ENCODE measurements at regions not wholly inside any gene's neighbourhood (a gene's known extent, or its start where the extent isn't known, plus 50 kb on each side); places are given as distances from the start of the nearest gene placed in this dataset.

DNA sequence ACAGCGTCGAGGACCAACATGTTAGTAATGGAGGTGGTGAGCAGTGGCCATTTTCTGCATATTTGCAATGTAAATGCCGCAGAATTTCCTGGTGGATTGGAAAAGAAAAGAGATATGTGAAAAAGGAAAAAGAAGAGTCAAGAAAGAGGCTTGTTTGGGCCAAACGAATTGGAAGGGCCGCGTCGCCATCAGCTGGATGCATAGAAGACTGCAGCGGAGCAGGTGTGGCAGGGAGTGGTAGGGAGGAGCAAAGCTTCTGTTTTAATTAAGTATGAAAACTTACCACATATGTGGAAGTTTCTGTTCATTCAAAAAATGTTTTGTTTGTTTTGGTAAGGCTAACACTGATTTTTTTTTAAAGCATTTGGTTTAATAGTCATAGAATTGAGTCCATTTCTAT, 690.7 kb downstream of the NCAM2 start:
- Histone ChIP-seq H3K27ac (ENCODE audit: low read depth, low read length) (no peak overlapping the region), H2AFZ (ENCODE audit: low read depth, low read length, poor library complexity, severe bottlenecking) (no peak overlapping the region), H3K9ac (ENCODE audit: low read length) (no peak overlapping the region), H3K9me2 (ENCODE audit: insufficient read depth) (no peaks in the 10 kb centered on the region), H3K79me2 (ENCODE audit: insufficient read depth, low read length) (no peaks in the 10 kb centered on the region), H3K9me3 (ENCODE audit: control insufficient read depth in 1 of 2, insufficient read depth in 1 of 2, low read depth in 1 of 2, low read length in 2 of 2) (peaks cover 13 to 35% of the 10 kb centered on the region in 2 experiments; a peak in 3 of 4 replicates), H3K4me3 (replicated peaks in 1 of 2; ENCODE audit: low read depth in 1 of 2, low read length in 2 of 2) (no peak overlapping the region), H3K4me1 (ENCODE audit: control insufficient read depth in 1 of 2, insufficient read depth in 2 of 2, low read length in 2 of 2) (no peaks in the 10 kb centered on the region), H3K36me3 (ENCODE audit: control insufficient read depth in 1 of 2, insufficient read depth in 2 of 2, low read length in 2 of 2) (no peaks in the 10 kb centered on the region), H3K4me2 (ENCODE audit: low read length) (no peak overlapping the region), H4K20me1 (ENCODE audit: insufficient read depth) (no peaks in the 10 kb centered on the region), H3K27me3 (ENCODE audit: insufficient read depth, low read length) (no peaks in the 10 kb centered on the region)
- DNase-seq (ENCODE audit: low read depth, low spot score) (no peak), ATAC-seq (no peak)
- TF ChIP-seq EZH2 (IDR thresholded peaks at IDR 0.05): no peak
- no peak for TF ChIP-seq SRF (IDR thresholded peaks at IDR 0.05; ENCODE audit: low read depth)
- no peak for TF ChIP-seq ZNF274 (IDR thresholded peaks at IDR 0.05; ENCODE audit: low read depth, low read length)
- no peak for TF ChIP-seq SP1 (IDR thresholded peaks at IDR 0.05; ENCODE audit: low read depth)
- TF ChIP-seq, protein P1, sequence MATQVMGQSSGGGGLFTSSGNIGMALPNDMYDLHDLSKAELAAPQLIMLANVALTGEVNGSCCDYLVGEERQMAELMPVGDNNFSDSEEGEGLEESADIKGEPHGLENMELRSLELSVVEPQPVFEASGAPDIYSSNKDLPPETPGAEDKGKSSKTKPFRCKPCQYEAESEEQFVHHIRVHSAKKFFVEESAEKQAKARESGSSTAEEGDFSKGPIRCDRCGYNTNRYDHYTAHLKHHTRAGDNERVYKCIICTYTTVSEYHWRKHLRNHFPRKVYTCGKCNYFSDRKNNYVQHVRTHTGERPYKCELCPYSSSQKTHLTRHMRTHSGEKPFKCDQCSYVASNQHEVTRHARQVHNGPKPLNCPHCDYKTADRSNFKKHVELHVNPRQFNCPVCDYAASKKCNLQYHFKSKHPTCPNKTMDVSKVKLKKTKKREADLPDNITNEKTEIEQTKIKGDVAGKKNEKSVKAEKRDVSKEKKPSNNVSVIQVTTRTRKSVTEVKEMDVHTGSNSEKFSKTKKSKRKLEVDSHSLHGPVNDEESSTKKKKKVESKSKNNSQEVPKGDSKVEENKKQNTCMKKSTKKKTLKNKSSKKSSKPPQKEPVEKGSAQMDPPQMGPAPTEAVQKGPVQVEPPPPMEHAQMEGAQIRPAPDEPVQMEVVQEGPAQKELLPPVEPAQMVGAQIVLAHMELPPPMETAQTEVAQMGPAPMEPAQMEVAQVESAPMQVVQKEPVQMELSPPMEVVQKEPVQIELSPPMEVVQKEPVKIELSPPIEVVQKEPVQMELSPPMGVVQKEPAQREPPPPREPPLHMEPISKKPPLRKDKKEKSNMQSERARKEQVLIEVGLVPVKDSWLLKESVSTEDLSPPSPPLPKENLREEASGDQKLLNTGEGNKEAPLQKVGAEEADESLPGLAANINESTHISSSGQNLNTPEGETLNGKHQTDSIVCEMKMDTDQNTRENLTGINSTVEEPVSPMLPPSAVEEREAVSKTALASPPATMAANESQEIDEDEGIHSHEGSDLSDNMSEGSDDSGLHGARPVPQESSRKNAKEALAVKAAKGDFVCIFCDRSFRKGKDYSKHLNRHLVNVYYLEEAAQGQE (IDR thresholded peaks at IDR 0.05; ENCODE audit: low read depth): no peak
- no peak for TF ChIP-seq ZFX (IDR thresholded peaks at IDR 0.05)
- no peak for TF ChIP-seq SIN3A (IDR thresholded peaks at IDR 0.05; ENCODE audit: low read depth)
- POLR2A ChIA-PET: no interaction called here
- BruUV-seq (replicated peaks): no TSS peak
- RAD21 ChIA-PET (ENCODE audit: low non-redundant PET in 1 of 2, low total read pairs in 2 of 2, uncharacterized antibody in 2 of 2, unreplicated experiment in 2 of 2): no interaction called here
- CTCF ChIA-PET: no interaction called here
- intact Hi-C loops (cut with micrococcal nuclease): no loop called here

DNA sequence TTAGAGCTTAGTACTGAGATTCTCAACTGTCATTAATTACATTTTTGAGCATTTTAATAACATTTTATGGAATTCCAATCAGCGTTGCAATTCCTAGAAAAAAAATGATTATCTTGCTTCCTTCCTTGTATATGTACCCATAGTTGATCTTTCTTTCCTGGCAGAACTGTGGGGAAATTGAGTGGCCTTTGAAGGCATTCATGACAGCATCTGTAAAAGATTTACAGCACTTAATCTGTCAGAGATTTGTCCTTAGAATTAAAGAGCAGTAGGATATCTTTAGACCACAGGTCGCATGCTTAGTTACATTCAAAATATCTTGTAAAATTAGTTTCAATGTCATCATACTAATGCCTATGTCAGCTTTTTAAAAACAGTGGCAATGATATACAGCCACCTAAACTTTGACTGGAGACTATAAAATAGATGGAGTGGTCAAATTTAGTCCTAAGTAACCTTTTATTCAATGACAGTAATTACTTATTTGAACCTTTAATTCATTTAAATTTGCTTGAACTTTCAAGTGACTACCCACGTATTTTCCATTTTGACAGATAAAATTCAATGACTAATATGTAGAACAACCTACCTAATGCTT, 692.0 kb downstream of the NCAM2 start:
- Histone ChIP-seq H3K4me3 (replicated peaks in 1 of 2; ENCODE audit: low read depth in 1 of 2, low read length in 2 of 2) (no peak overlapping the region), H3K4me2 (ENCODE audit: low read length) (no peak overlapping the region), H3K36me3 (ENCODE audit: control insufficient read depth in 1 of 2, insufficient read depth in 2 of 2, low read length in 2 of 2) (no peaks in the 10 kb centered on the region), H3K9me2 (ENCODE audit: insufficient read depth) (no peaks in the 10 kb centered on the region), H3K27ac (ENCODE audit: low read depth, low read length) (no peak overlapping the region), H2AFZ (ENCODE audit: low read depth, low read length, poor library complexity, severe bottlenecking) (no peak overlapping the region), H3K4me1 (ENCODE audit: control insufficient read depth in 1 of 2, insufficient read depth in 2 of 2, low read length in 2 of 2) (no peaks in the 10 kb centered on the region), H3K9ac (ENCODE audit: low read length) (no peak overlapping the region), H3K9me3 (ENCODE audit: control insufficient read depth in 1 of 2, insufficient read depth in 1 of 2, low read depth in 1 of 2, low read length in 2 of 2) (peaks cover 12 to 27% of the 10 kb centered on the region in 2 experiments; a peak in 3 of 4 replicates), H3K79me2 (ENCODE audit: insufficient read depth, low read length) (no peaks in the 10 kb centered on the region), H3K27me3 (ENCODE audit: insufficient read depth, low read length) (no peaks in the 10 kb centered on the region), H4K20me1 (ENCODE audit: insufficient read depth) (no peaks in the 10 kb centered on the region)
- DNase-seq (ENCODE audit: low read depth, low spot score): no peak
- BruUV-seq (replicated peaks): no TSS peak
- intact Hi-C loops (cut with micrococcal nuclease): no loop called here
- no peak for ATAC-seq
- ChIA-PET RAD21 (ENCODE audit: low non-redundant PET in 1 of 2, low total read pairs in 2 of 2, uncharacterized antibody in 2 of 2, unreplicated experiment in 2 of 2) (no interaction called here), CTCF (no interaction called here), POLR2A (no interaction called here)
- TF ChIP-seq ZNF274 (IDR thresholded peaks at IDR 0.05; ENCODE audit: low read depth, low read length): no peak
- TF ChIP-seq, protein P2, sequence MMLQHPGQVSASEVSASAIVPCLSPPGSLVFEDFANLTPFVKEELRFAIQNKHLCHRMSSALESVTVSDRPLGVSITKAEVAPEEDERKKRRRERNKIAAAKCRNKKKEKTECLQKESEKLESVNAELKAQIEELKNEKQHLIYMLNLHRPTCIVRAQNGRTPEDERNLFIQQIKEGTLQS (IDR thresholded peaks at IDR 0.05): no peak
- no peak for TF ChIP-seq CBX3 (IDR thresholded peaks at IDR 0.05; ENCODE audit: low read depth)
- no peak for TF ChIP-seq POLR2AphosphoS5 (IDR thresholded peaks at IDR 0.05; ENCODE audit: low read depth, low read length)

Data from HCT116 (cell line).